H9 (cell line): ENCODE measurements at regions not wholly inside any gene's neighbourhood (a gene's known extent, or its start where the extent isn't known, plus 50 kb on each side); places are given as distances from the start of the nearest gene placed in this dataset.

Experiments used
- DNase-seq: peaks from one replicate; pipeline ENCODE4 v3.0.0-alpha.2; 2017
- H2AFZ ChIP-seq: one replicate; pipeline ENCODE4 v1.6.1; 2013; ENCODE audit warnings: mild to moderate bottlenecking, low read length, control low read depth, moderate library complexity
- H2AK5ac ChIP-seq: 2 replicates; pipeline ENCODE4 v1.6.1; 2013; ENCODE audit warnings: low read length, control low read depth, mixed read lengths; ENCODE audit not compliant: insufficient read length
- H2BK120ac ChIP-seq: one replicate; pipeline ENCODE4 v1.6.1; 2013; ENCODE audit warnings: low read depth, mild to moderate bottlenecking, low read length, control low read depth, inconsistent platforms; ENCODE audit not compliant: poor library complexity, severe bottlenecking
- H2BK12ac ChIP-seq: 2 replicates; pipeline ENCODE4 v1.6.1; 2013; ENCODE audit warnings: low read length, control low read depth, mixed read lengths, low read depth; ENCODE audit not compliant: insufficient read length
- H2BK15ac ChIP-seq: 2 replicates; pipeline ENCODE4 v1.6.1; 2013; ENCODE audit warnings: low read depth, low read length, control low read depth
- H2BK20ac ChIP-seq: one replicate; pipeline ENCODE4 v1.6.1; 2013; ENCODE audit warnings: low read depth, mild to moderate bottlenecking, low read length, control low read depth, inconsistent platforms; ENCODE audit not compliant: poor library complexity, severe bottlenecking
- H2BK5ac ChIP-seq: 2 replicates; pipeline ENCODE4 v1.6.1; 2013; ENCODE audit warnings: low read length, control low read depth, mixed read lengths; ENCODE audit not compliant: insufficient read length
- H3K14ac ChIP-seq: 2 replicates; pipeline ENCODE4 v1.6.1; 2013; ENCODE audit warnings: low read length, control low read depth; ENCODE audit not compliant: insufficient read depth
- H3K18ac ChIP-seq: 2 replicates; pipeline ENCODE4 v1.6.1; 2013; ENCODE audit warnings: low read depth, mild to moderate bottlenecking, mixed read lengths, low read length, control low read depth; ENCODE audit not compliant: insufficient read length
- H3K23ac ChIP-seq: 2 replicates; pipeline ENCODE4 v1.6.1; 2013; ENCODE audit warnings: low read length, control low read depth, mixed read lengths, low read depth; ENCODE audit not compliant: insufficient read length
- H3K23me2 ChIP-seq: 2 replicates; pipeline ENCODE4 v1.6.1; 2013; ENCODE audit warnings: low read depth, mild to moderate bottlenecking, mixed read lengths, low read length, control low read depth; ENCODE audit not compliant: insufficient read length, poor library complexity, severe bottlenecking
- H3K27ac ChIP-seq: 2 replicates; pipeline ENCODE4 v1.5.1; 2013; ENCODE audit warnings: low read length, control low read depth, mixed read lengths, low read depth; ENCODE audit not compliant: insufficient read length
- H3K27me3 ChIP-seq: 2 replicates; pipeline ENCODE4 v1.6.1; 2013; ENCODE audit warnings: low read length, control low read depth, inconsistent platforms; ENCODE audit not compliant: insufficient read depth
- H3K4ac ChIP-seq: 2 replicates; pipeline ENCODE4 v1.6.1; 2013; ENCODE audit warnings: low read depth, mild to moderate bottlenecking, control low read depth, inconsistent platforms, low read length, moderate library complexity
- H3K4me1 ChIP-seq: 2 replicates; pipeline ENCODE4 v1.6.1; 2013; ENCODE audit warnings: low read length, control low read depth, inconsistent platforms; ENCODE audit not compliant: insufficient read depth
- H3K4me2 ChIP-seq: 2 replicates; pipeline ENCODE4 v1.6.1; 2013; ENCODE audit warnings: low read length, control low read depth, mixed read lengths; ENCODE audit not compliant: insufficient read length, insufficient read depth
- H3K56ac ChIP-seq: 2 replicates; pipeline ENCODE4 v1.6.1; 2013; ENCODE audit warnings: low read depth, mild to moderate bottlenecking, mixed read lengths, low read length, control low read depth; ENCODE audit not compliant: insufficient read length
- H3K79me1 ChIP-seq: 2 replicates; pipeline ENCODE4 v1.6.1; 2013; ENCODE audit warnings: low read depth, mild to moderate bottlenecking, moderate library complexity, low read length, control low read depth, inconsistent platforms; ENCODE audit not compliant: insufficient read depth, poor library complexity, severe bottlenecking
- H3K79me2 ChIP-seq: 2 replicates; pipeline ENCODE4 v1.6.1; 2013; ENCODE audit warnings: low read length, control low read depth, inconsistent platforms; ENCODE audit not compliant: insufficient read depth
- H3K9ac ChIP-seq: 2 replicates; pipeline ENCODE4 v1.6.1; 2013; ENCODE audit warnings: low read length, control low read depth, mixed read lengths; ENCODE audit not compliant: insufficient read length; ENCODE audit errors: extremely low read depth
- H3K9me3 ChIP-seq: one replicate; pipeline ENCODE4 v1.6.1; 2013; ENCODE audit warnings: low read depth, low read length, inconsistent platforms; ENCODE audit not compliant: control insufficient read depth
- H3T11ph ChIP-seq: one replicate; pipeline ENCODE4 v1.6.1; 2013; ENCODE audit warnings: mild to moderate bottlenecking, low read length, control low read depth, inconsistent platforms
- H4K20me1 ChIP-seq: one replicate; pipeline ENCODE4 v1.6.1; 2013; ENCODE audit not compliant: control insufficient read depth, insufficient read length, insufficient read depth
- H4K5ac ChIP-seq: 2 replicates; pipeline ENCODE4 v1.6.1; 2013; ENCODE audit warnings: low read depth, mild to moderate bottlenecking, mixed read lengths, low read length, control low read depth; ENCODE audit not compliant: insufficient read length
- H4K8ac ChIP-seq: replicated peaks from 2 replicates; pipeline ENCODE4 v1.6.1; 2013; ENCODE audit warnings: low read length, control low read depth, mixed read lengths, low read depth; ENCODE audit not compliant: insufficient read length
- H4K91ac ChIP-seq: 2 replicates; pipeline ENCODE4 v1.6.1; 2013; ENCODE audit warnings: low read depth, mild to moderate bottlenecking, moderate library complexity, mixed read lengths, low read length, control low read depth; ENCODE audit not compliant: insufficient read length
- H3K27ac Mint-ChIP-seq, 3 experiments: 2 replicates in 2 of 3; 3 replicates in 1 of 3; pipeline ENCODE4 v1.8.0; 2020 to 2021; ENCODE audit warnings: mixed read lengths in 3 of 3, mild to moderate bottlenecking in 1 of 3, moderate library complexity in 1 of 3
- H3K27me3 Mint-ChIP-seq: 2 replicates; pipeline ENCODE4 v1.8.0; 2021; ENCODE audit warnings: low read depth, mild to moderate bottlenecking, moderate library complexity, mixed read lengths
- H3K36me3 Mint-ChIP-seq, 3 experiments: 2 replicates in 2 of 3; 3 replicates in 1 of 3; pipeline ENCODE4 v1.8.0; 2020 to 2021; ENCODE audit warnings: low read depth in 3 of 3, mixed read lengths in 3 of 3; ENCODE audit not compliant: insufficient read depth in 1 of 3
- H3K4me1 Mint-ChIP-seq, 2 experiments: 2 replicates each; pipeline ENCODE4 v1.8.0; 2020; ENCODE audit warnings: mixed read lengths in 2 of 2
- H3K4me3 Mint-ChIP-seq, 2 experiments: 2 replicates in 1 of 2; 3 replicates in 1 of 2; pipeline ENCODE4 v1.8.0; 2020 to 2021; ENCODE audit warnings: mild to moderate bottlenecking in 2 of 2, mixed read lengths in 2 of 2, moderate library complexity in 1 of 2
- H3K9me3 Mint-ChIP-seq, 2 experiments: 2 replicates in 1 of 2; 3 replicates in 1 of 2; pipeline ENCODE4 v1.8.0; 2020; ENCODE audit warnings: mild to moderate bottlenecking in 2 of 2, mixed read lengths in 2 of 2, moderate library complexity in 1 of 2
- CTCF ChIP-seq: fragments of 200-600 bp; sonication (generic); conservative IDR thresholded peaks from 3 replicates; pipeline ENCODE4 v1.8.0; 2021; ENCODE audit warnings: antibody characterized with exemption, mild to moderate bottlenecking
- WGBS: extraction: QIAGEN DNeasy Blood & Tissue Kit; methylation state at CpG from one replicate; pipeline ENCODE4 v1.1.7; 2013; ENCODE audit warnings: missing lambda C conversion rate, low lambda C conversion rate, mixed read lengths; ENCODE audit not compliant: insufficient read length; ENCODE audit errors: extremely low coverage; 5-methylcytosine and 5-hydroxymethylcytosine counted together

GRCh38 chr10:10315989-10316388 is 701.7 kb upstream of the CELF2 start:
- Histone ChIP-seq H2AK5ac (no peak overlapping the region), H2BK5ac (no peak overlapping the region), H3K56ac (no peak overlapping the region), H4K20me1 (no peaks in the 10 kb centered on the region), H3K4me1 (no peaks in the 10 kb centered on the region), H3K79me1 (no peaks in the 10 kb centered on the region), H3K4me2 (no peak overlapping the region), H2BK12ac (no peak overlapping the region), H4K8ac (no peak overlapping the region), H3K4ac (no peak overlapping the region), H2AFZ (no peak overlapping the region), H3K79me2 (no peaks in the 10 kb centered on the region), H3K14ac (no peak overlapping the region), H2BK15ac (no peak overlapping the region), H2BK120ac (no peak overlapping the region), H3K23me2 (no peaks in the 10 kb centered on the region), H2BK20ac (no peak overlapping the region), H3K9me3 (no peaks in the 10 kb centered on the region), H3K9ac (no peak overlapping the region), H4K5ac (no peak overlapping the region), H3T11ph (no peak overlapping the region), H3K23ac (no peak overlapping the region), H3K27ac (no peak overlapping the region), H3K18ac (no peak overlapping the region), H4K91ac (no peak overlapping the region), H3K27me3 (no peaks in the 10 kb centered on the region)
- TF ChIP-seq CTCF, result peak; percentile 39; the same call in 1 of the 3 replicates
- no peaks in the 10 kb centered on the region; a peak in 1 of 7 replicates for H3K36me3 Mint-ChIP-seq
- H3K27me3 Mint-ChIP-seq, result no peaks in the 10 kb centered on the region
- H3K4me1 Mint-ChIP-seq, result peaks cover 4% of the 10 kb centered on the region in 2 experiments; a peak in 3 of 4 replicates
- DNase-seq, result no peak
- no peak overlapping the region for H3K27ac Mint-ChIP-seq
- no peaks in the 10 kb centered on the region for H3K9me3 Mint-ChIP-seq
- no CpG with 5 or more reads among the region's 1 CpG for WGBS
- no peak overlapping the region for H3K4me3 Mint-ChIP-seq
